GM12878 (cell line): ENCODE measurements at regions not wholly inside any gene's neighbourhood (a gene's known extent, or its start where the extent isn't known, plus 50 kb on each side); places are given as distances from the start of the nearest gene placed in this dataset.

ENCODE experiments used
- ATAC-seq: fragments of 200-7000 bp; cut with Tn5 transposase; 3 replicates; pipeline ENCODE4 v1.9.1; 2020; ENCODE audit warnings: mild to moderate bottlenecking, moderate library complexity
- BruUV-seq: library from RNA; stranded (reverse); fragments of 400-500 nt; replicated peaks from 2 replicates; lab custom pipeline; 2021; lab: Mats Ljungman, UMichigan
- CTCF ChIA-PET: fragments of 300-600 bp; sonication (Branson Sonifier 250); formaldehyde crosslinking; extraction: SDS; loops from one replicate; lab custom pipeline; 2021; ENCODE audit warnings: inconsistent platforms; lab: Yijun Ruan, JAX
- POLR2A ChIA-PET: fragments of 350-600 bp; formaldehyde crosslinking; extraction: SDS; loops from one replicate; lab custom pipeline; 2021; ENCODE audit warnings: inconsistent platforms; lab: Charles Lee
- RAD21 ChIA-PET: fragments of 300-600 bp; sonication (Branson Sonifier 250); formaldehyde crosslinking; loops from one replicate; lab custom pipeline; 2023; ENCODE audit warnings: antibody characterized with exemption; ENCODE audit not compliant: unreplicated experiment; lab: Charles Lee
- SMC1A ChIA-PET: fragments of 300-600 bp; sonication (Branson Sonifier 250); formaldehyde crosslinking; loops from one replicate; lab custom pipeline; 2023; ENCODE audit not compliant: unreplicated experiment, uncharacterized antibody; lab: Charles Lee
- DNase-seq: peaks from one replicate; pipeline ENCODE4 v3.0.0-alpha.2; 2011; ENCODE audit warnings: low read depth, low spot score
- FAIRE-seq: peaks from 3 replicates; lab custom pipeline; 2011; peaks lifted over from hg19 to GRCh38; lab: Jason Lieb, UNC
- H2AFZ ChIP-seq: 2 replicates; pipeline ENCODE4 v1.6.0; 2011; ENCODE audit warnings: low read depth, low read length, control low read depth; ENCODE audit not compliant: control insufficient read depth
- H3K27ac ChIP-seq: 2 replicates; pipeline ENCODE4 v1.5.1; 2011; ENCODE audit warnings: control low read depth; ENCODE audit not compliant: control insufficient read depth, insufficient read depth
- H3K27me3 ChIP-seq, 2 experiments: replicated peaks in 1 of 2; 2 replicates each; pipeline versions ENCODE4 v1.6.0 to v1.6.1; 2011; ENCODE audit warnings: low read length in 1 of 2; ENCODE audit not compliant: control insufficient read depth in 2 of 2, insufficient read depth in 2 of 2
- H3K36me3 ChIP-seq, 2 experiments: 2 replicates each; pipeline ENCODE4 v1.5.1; 2011; ENCODE audit warnings: low read length in 1 of 2; ENCODE audit not compliant: control insufficient read depth in 2 of 2, insufficient read depth in 2 of 2
- H3K4me1 ChIP-seq: 2 replicates; pipeline ENCODE4 v1.6.1; 2011; ENCODE audit warnings: mild to moderate bottlenecking, low read length, moderate library complexity, mixed read lengths; ENCODE audit not compliant: control insufficient read depth, insufficient read depth
- H3K4me2 ChIP-seq: 2 replicates; pipeline ENCODE4 v1.6.0; 2011; ENCODE audit warnings: control low read depth; ENCODE audit not compliant: control insufficient read depth, insufficient read depth
- H3K4me3 ChIP-seq: fragments of 200-600 bp; sonication (generic); 2 replicates; pipeline ENCODE4 v1.5.1; 2016
- H3K79me2 ChIP-seq: 2 replicates; pipeline ENCODE4 v1.6.0; 2011; ENCODE audit warnings: low read length; ENCODE audit not compliant: control insufficient read depth, insufficient read depth
- H3K9ac ChIP-seq: 2 replicates; pipeline ENCODE4 v1.8.0; 2011; ENCODE audit warnings: low read length, control low read depth, mixed read lengths; ENCODE audit not compliant: control insufficient read depth, insufficient read depth
- H3K9me3 ChIP-seq: replicated peaks from 3 replicates; pipeline ENCODE4 v1.5.1; 2011; ENCODE audit warnings: mild to moderate bottlenecking, low read length; ENCODE audit not compliant: control insufficient read depth, insufficient read depth
- H4K20me1 ChIP-seq: 2 replicates; pipeline ENCODE4 v1.6.0; 2011; ENCODE audit not compliant: control insufficient read depth, insufficient read depth
- DPF2 ChIP-seq: fragments of 450-650 bp; IDR thresholded peaks from 2 replicates; pipeline ENCODE4 v1.6.1; 2017; ENCODE audit warnings: mild to moderate bottlenecking
- HDAC6 ChIP-seq: fragments of 200-600 bp; sonication (generic); IDR thresholded peaks from one replicate; pipeline ENCODE4 v1.8.0; 2017; ENCODE audit warnings: antibody characterized with exemption; ENCODE audit not compliant: unreplicated experiment
- IRF4 ChIP-seq: IDR thresholded peaks from 2 replicates; pipeline ENCODE4 v1.6.1; 2011; ENCODE audit warnings: low read depth, low read length
- JUNB ChIP-seq: IDR thresholded peaks from 2 replicates; pipeline ENCODE4 v1.6.1; 2016; ENCODE audit warnings: antibody characterized with exemption, mild to moderate bottlenecking
- PAX8 ChIP-seq: fragments of 450-650 bp; IDR thresholded peaks from 2 replicates; pipeline ENCODE4 v1.6.1; 2017; ENCODE audit warnings: mild to moderate bottlenecking, moderate library complexity
- RBBP5 ChIP-seq: fragments of 200-600 bp; sonication (generic); conservative IDR thresholded peaks from 2 replicates; pipeline ENCODE4 v1.6.1; 2016
- RCOR1 ChIP-seq: conservative IDR thresholded peaks from 2 replicates; pipeline ENCODE4 v1.6.1; 2012; ENCODE audit warnings: low read depth, low read length, improper control_type of control experiment
- RELA ChIP-seq: fragments of 450-650 bp; IDR thresholded peaks from 2 replicates; pipeline ENCODE4 v1.8.0; 2014; ENCODE audit warnings: borderline replicate concordance; ENCODE audit not compliant: partially characterized antibody
- SIN3A ChIP-seq: IDR thresholded peaks from 2 replicates; pipeline ENCODE4 v1.6.1; 2012; ENCODE audit warnings: low read depth, low read length, improper control_type of control experiment
- SIX5 ChIP-seq: IDR thresholded peaks from 2 replicates; pipeline ENCODE4 v1.6.1; 2011; ENCODE audit warnings: mild to moderate bottlenecking, low read depth, low read length, moderate library complexity; ENCODE audit not compliant: severe bottlenecking
- TCF7 ChIP-seq: IDR thresholded peaks from 2 replicates; pipeline ENCODE4 v1.6.1; 2014; ENCODE audit warnings: antibody characterized with exemption, borderline replicate concordance
- ZNF384 ChIP-seq: IDR thresholded peaks from 2 replicates; pipeline ENCODE4 v1.6.1; 2012; ENCODE audit warnings: low read depth, mild to moderate bottlenecking, low read length, improper control_type of control experiment, borderline replicate concordance
- ZNF622 ChIP-seq: fragments of 450-650 bp; IDR thresholded peaks from 2 replicates; pipeline ENCODE4 v1.6.1; 2017; ENCODE audit warnings: mild to moderate bottlenecking, inconsistent platforms
- WGBS: methylation state at CpG from one replicate; pipeline ENCODE4 v1.1.6; 2016; ENCODE audit warnings: low lambda C conversion rate; ENCODE audit not compliant: insufficient replicate concordance, insufficient coverage; ENCODE audit errors: missing lambda C conversion rate; 5-methylcytosine and 5-hydroxymethylcytosine counted together
- in situ Hi-C: fragments of 300-500 bp; cut with MboI; formaldehyde crosslinking; loops from 9 replicates; pipeline ENCODE4 v1.14.3; 2018; ENCODE audit warnings: mixed read lengths
- intact Hi-C: fragments of 100-400 bp; cut with micrococcal nuclease; formaldehyde crosslinking; loops from one replicate; pipeline ENCODE4 v1.14.2; 2022; ENCODE audit not compliant: unreplicated experiment

DNA sequence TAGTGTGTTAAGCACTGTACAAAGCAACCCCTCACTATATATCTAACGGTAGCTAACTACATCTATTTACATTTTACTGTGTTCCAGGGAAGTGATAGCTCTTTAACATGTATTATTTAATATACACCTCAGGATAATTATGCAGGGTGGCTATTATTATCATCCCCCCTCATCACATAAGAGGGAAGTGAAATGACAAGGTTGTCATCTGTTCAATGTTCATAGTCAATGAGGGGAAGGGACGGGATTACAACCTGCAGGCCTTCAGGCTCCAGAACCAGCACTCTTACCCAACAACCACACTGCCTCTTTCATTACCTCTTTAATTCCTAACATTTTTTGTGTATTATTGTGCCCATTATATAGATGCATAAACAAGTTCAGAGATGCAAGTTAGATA lies 238.7 kb upstream of the ANO3 start (continued):
- no peak for TF ChIP-seq IRF4
- TF ChIP-seq SIN3A, result no peak
- TF ChIP-seq HDAC6, result no peak

DNA sequence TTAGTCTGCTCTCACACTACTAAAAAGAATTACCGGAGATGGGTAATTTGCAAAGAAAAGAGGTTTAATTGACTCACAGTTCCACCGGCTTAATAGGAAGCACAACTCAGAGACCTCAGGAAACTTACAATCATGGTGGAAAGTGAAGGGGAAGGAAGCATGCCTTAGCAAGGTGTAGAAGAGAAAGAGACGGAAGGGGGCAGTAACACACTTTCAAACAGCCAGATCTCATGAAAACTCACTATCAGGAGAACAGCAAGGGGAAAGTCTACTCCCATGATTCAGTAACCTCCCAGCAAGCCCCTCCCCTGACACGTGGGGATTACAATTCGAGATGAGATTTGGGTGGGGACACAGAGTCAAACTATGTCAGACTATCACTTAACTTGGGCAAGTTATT lies 236.6 kb upstream of the ANO3 start:
- Histone ChIP-seq H3K9me3 (no peaks in the 10 kb centered on the region; the same call in 2 of the 3 replicates), H3K79me2 (no peaks in the 10 kb centered on the region), H3K4me1 (peaks cover 5% of the 10 kb centered on the region), H3K4me3 (no peak overlapping the region), H3K27me3 (no peaks in the 10 kb centered on the region), H3K4me2 (no peak overlapping the region), H2AFZ (no peak overlapping the region), H3K27ac (no peak overlapping the region), H3K36me3 (no peaks in the 10 kb centered on the region), H4K20me1 (no peaks in the 10 kb centered on the region), H3K9ac (no peak overlapping the region)
- ChIA-PET RAD21 (no interaction called here), POLR2A (no interaction called here), SMC1A (no interaction called here), CTCF (no interaction called here)
- TF ChIP-seq TCF7 (no peak), ZNF622 (no peak), ZNF384 (no peak), RELA (no peak), RCOR1 (no peak), JUNB (no peak), PAX8 (no peak), SIX5 (no peak), RBBP5 (no peak), DPF2 (no peak)
- ATAC-seq (no peak), DNase-seq (no peak), FAIRE-seq (no peak)
- intact Hi-C loops (no loop called here), in situ Hi-C loops (no loop called here)
- WGBS, result 84% methylated on average over 4 of the region's 5 CpGs
- BruUV-seq, result no TSS peak
